HG03432 (cell line): ENCODE measurements at regions not wholly inside any gene's neighbourhood (a gene's known extent, or its start where the extent isn't known, plus 50 kb on each side); places are given as distances from the start of the nearest gene placed in this dataset.

Experiments
- ATAC-seq: cut with Tn5 transposase; IDR thresholded peaks from one replicate; pipeline ENCODE4 v1.9.1; 2021; ENCODE audit warnings: mild to moderate bottlenecking, moderate library complexity; ENCODE audit not compliant: unreplicated experiment

GRCh38 chr3:82054849-82055248 is 293.4 kb upstream of the GBE1 start:
- no peak for ATAC-seq

- no peak for ATAC-seq
These were observed 291.8 kb upstream of the GBE1 start for GRCh38 chr3:82053236-82053635.

GRCh38 chr3:82050382-82050781 is 288.9 kb upstream of the GBE1 start:
- ATAC-seq: no peak

GRCh38 chr3:82048711-82049110 is 287.3 kb upstream of the GBE1 start:
- no peak for ATAC-seq

- no peak for ATAC-seq
These were observed 283.7 kb upstream of the GBE1 start for GRCh38 chr3:82044930-82045705.

GRCh38 chr3:82038556-82038955 is 277.1 kb upstream of the GBE1 start:
- ATAC-seq: no peak

- ATAC-seq: no peak
These were observed 271.7 kb upstream of the GBE1 start for GRCh38 chr3:82033186-82033585.

- ATAC-seq: no peak
These were observed 270.2 kb upstream of the GBE1 start for GRCh38 chr3:82031596-82031995.

GRCh38 chr3:82030916-82031315 is 269.5 kb upstream of the GBE1 start:
- ATAC-seq: no peak

GRCh38 chr3:82022836-82023235 is 261.4 kb upstream of the GBE1 start:
- ATAC-seq: no peak

- no peak for ATAC-seq
These were observed 258.8 kb upstream of the GBE1 start for GRCh38 chr3:82020282-82020681.

- ATAC-seq: no peak
These were observed 253.8 kb upstream of the GBE1 start for GRCh38 chr3:82015241-82015640.

GRCh38 chr3:82012775-82013174 is 251.3 kb upstream of the GBE1 start:
- no peak for ATAC-seq

- no peak for ATAC-seq
These were observed 249.9 kb upstream of the GBE1 start for GRCh38 chr3:82011336-82011735.

GRCh38 chr3:82005266-82005665 is 243.8 kb upstream of the GBE1 start:
- no peak for ATAC-seq

GRCh38 chr3:82004266-82004665 is 242.8 kb upstream of the GBE1 start:
- no peak for ATAC-seq

- peak; percentile 60 for ATAC-seq
These were observed 241.7 kb upstream of the GBE1 start for GRCh38 chr3:82002986-82003642.

- ATAC-seq: no peak
These were observed 241.0 kb upstream of the GBE1 start for GRCh38 chr3:82002491-82002890.

- ATAC-seq: no peak
These were observed 240.0 kb upstream of the GBE1 start for GRCh38 chr3:82001276-82001923.

- ATAC-seq: no peak
These were observed 239.3 kb upstream of the GBE1 start for GRCh38 chr3:82000773-82001172.

GRCh38 chr3:82000350-82000749 is 238.9 kb upstream of the GBE1 start:
- no peak for ATAC-seq

- ATAC-seq: no peak
These were observed 237.5 kb upstream of the GBE1 start for GRCh38 chr3:81998907-81999306.
